H1 (cell line): ENCODE measurements at regions not wholly inside any gene's neighbourhood (a gene's known extent, or its start where the extent isn't known, plus 50 kb on each side); places are given as distances from the start of the nearest gene placed in this dataset.

Experiments used
- CTCF ChIA-PET: fragments of 300-600 bp; sonication (Branson Sonifier 250); formaldehyde crosslinking; loops from one replicate; lab custom pipeline; 2021; ENCODE audit not compliant: partially characterized antibody; lab: Charles Lee
- POLR2A ChIA-PET: fragments of 300-600 bp; sonication (Branson Sonifier 250); formaldehyde crosslinking; loops from one replicate; lab custom pipeline; 2021; ENCODE audit warnings: inconsistent platforms; ENCODE audit not compliant: partially characterized antibody; lab: Charles Lee
- DNase-seq, 2 experiments: peaks; one replicate each; pipeline versions ENCODE4 v3.0.0 to v3.0.0-alpha.2; 2010 to 2022; ENCODE audit warnings: low spot score in 2 of 2, low read depth in 1 of 2, mixed read lengths in 1 of 2
- FAIRE-seq: peaks from 2 replicates; lab custom pipeline; 2011; peaks lifted over from hg19 to GRCh38; lab: Jason Lieb, UNC
- H2AFZ ChIP-seq: 2 replicates; pipeline ENCODE4 v1.8.1; 2012; ENCODE audit warnings: low read length, inconsistent platforms
- H2AK5ac ChIP-seq: 2 replicates; pipeline ENCODE4 v1.6.1; 2013; ENCODE audit warnings: low read depth, low read length
- H2BK120ac ChIP-seq: replicated peaks from 2 replicates; pipeline ENCODE3; 2013; ENCODE audit warnings: low read depth, low read length, inconsistent platforms
- H2BK12ac ChIP-seq: 2 replicates; pipeline ENCODE4 v1.6.1; 2013; ENCODE audit warnings: low read depth, low read length
- H2BK15ac ChIP-seq: 2 replicates; pipeline ENCODE4 v1.6.1; 2013; ENCODE audit warnings: low read length
- H2BK20ac ChIP-seq: 2 replicates; pipeline ENCODE4 v1.6.1; 2013; ENCODE audit warnings: low read length
- H2BK5ac ChIP-seq: 2 replicates; pipeline ENCODE4 v1.6.1; 2013; ENCODE audit warnings: low read depth, low read length
- H3K14ac ChIP-seq: 2 replicates; pipeline ENCODE4 v1.6.1; 2013; ENCODE audit warnings: inconsistent platforms; ENCODE audit not compliant: insufficient read length
- H3K18ac ChIP-seq: 2 replicates; pipeline ENCODE4 v1.6.1; 2013; ENCODE audit warnings: low read length; ENCODE audit errors: extremely low read depth
- H3K23ac ChIP-seq: 2 replicates; pipeline ENCODE4 v1.6.1; 2013; ENCODE audit warnings: inconsistent platforms; ENCODE audit not compliant: insufficient read length
- H3K23me2 ChIP-seq: 2 replicates; pipeline ENCODE4 v1.6.1; 2013; ENCODE audit warnings: low read depth, low read length
- H3K27ac ChIP-seq: 2 replicates; pipeline ENCODE4 v1.6.1; 2011; ENCODE audit warnings: low read depth, low read length, inconsistent platforms
- H3K27me3 ChIP-seq, 4 experiments: replicated peaks in 1 of 4; 1 replicate in 1 of 4; 2 replicates in 3 of 4; pipeline versions ENCODE4 v1.6.1 to v1.8.1; 2011 to 2013; ENCODE audit warnings: low read length in 3 of 4, mild to moderate bottlenecking in 3 of 4, inconsistent platforms in 2 of 4, mixed read lengths in 2 of 4, moderate library complexity in 1 of 4; ENCODE audit not compliant: control insufficient read depth in 3 of 4, insufficient read depth in 3 of 4; ENCODE audit errors: extremely low read depth in 1 of 4
- H3K36me3 ChIP-seq, 4 experiments: 2 replicates each; pipeline versions ENCODE4 v1.6.1 to v1.8.1; 2011 to 2013; ENCODE audit warnings: mild to moderate bottlenecking in 4 of 4, low read length in 3 of 4, moderate library complexity in 2 of 4, control low read depth in 1 of 4, inconsistent platforms in 1 of 4; ENCODE audit not compliant: insufficient read depth in 4 of 4, control insufficient read depth in 2 of 4
- H3K4ac ChIP-seq: replicated peaks from 2 replicates; pipeline ENCODE3; 2013; ENCODE audit warnings: low read length, low read depth, mixed read lengths, inconsistent platforms; ENCODE audit not compliant: insufficient read length
- H3K4me1 ChIP-seq, 4 experiments: replicated peaks in 1 of 4; 1 replicate in 1 of 4; 2 replicates in 3 of 4; pipeline versions ENCODE4 v1.6.1 to v1.8.1; 2011 to 2013; ENCODE audit warnings: low read length in 3 of 4, inconsistent platforms in 2 of 4, mixed read lengths in 1 of 4; ENCODE audit not compliant: insufficient read depth in 4 of 4, control insufficient read depth in 3 of 4
- H3K4me2 ChIP-seq, 2 experiments: 2 replicates each; pipeline versions ENCODE4 v1.6.1 to v1.8.1; 2011 to 2013; ENCODE audit warnings: low read depth in 2 of 2, low read length in 2 of 2, control low read depth in 1 of 2, inconsistent platforms in 1 of 2, mild to moderate bottlenecking in 1 of 2; ENCODE audit not compliant: insufficient read depth in 1 of 2
- H3K4me3 ChIP-seq, 4 experiments: fragments of 200-600, 300-600 bp in 1 of 4; sonication (generic), shearing (Covaris generic), sonication (Bioruptor Twin) in 1 of 4; 2 replicates each; pipeline versions ENCODE4 v1.5.1 to v1.8.1; 2011 to 2016; ENCODE audit warnings: low read length in 4 of 4, low read depth in 3 of 4, control low read depth in 2 of 4, inconsistent platforms in 2 of 4, mild to moderate bottlenecking in 2 of 4, mixed read lengths in 1 of 4, moderate library complexity in 1 of 4; ENCODE audit not compliant: insufficient read depth in 2 of 4; ENCODE audit errors: extremely low read depth in 1 of 4
- H3K56ac ChIP-seq: replicated peaks from 2 replicates; pipeline ENCODE3; 2013; ENCODE audit warnings: low read depth, mild to moderate bottlenecking, mixed read lengths, low read length, inconsistent platforms; ENCODE audit not compliant: insufficient read length
- H3K79me1 ChIP-seq: 2 replicates; pipeline ENCODE4 v1.6.1; 2013; ENCODE audit warnings: low read depth, low read length, control low read depth
- H3K79me2 ChIP-seq, 2 experiments: 2 replicates each; pipeline versions ENCODE4 v1.6.1 to v1.8.1; 2012 to 2013; ENCODE audit warnings: low read length in 2 of 2, mild to moderate bottlenecking in 2 of 2, inconsistent platforms in 1 of 2; ENCODE audit not compliant: insufficient read depth in 2 of 2, control insufficient read depth in 1 of 2
- H3K9ac ChIP-seq, 4 experiments: replicated peaks in 1 of 4; 1 replicate in 1 of 4; 2 replicates in 3 of 4; pipeline versions ENCODE4 v1.6.1 to v1.8.1; 2011 to 2013; ENCODE audit warnings: low read depth in 3 of 4, low read length in 3 of 4, control low read depth in 2 of 4, mild to moderate bottlenecking in 2 of 4, moderate library complexity in 2 of 4, inconsistent platforms in 1 of 4; ENCODE audit errors: extremely low read depth in 1 of 4
- H3K9me3 ChIP-seq, 2 experiments: 2 replicates each; pipeline versions ENCODE4 v1.6.1 to v1.8.1; 2012 to 2013; ENCODE audit warnings: mild to moderate bottlenecking in 2 of 2, moderate library complexity in 2 of 2, control low read depth in 1 of 2, inconsistent platforms in 1 of 2, low read depth in 1 of 2, low read length in 1 of 2, mixed read lengths in 1 of 2; ENCODE audit not compliant: insufficient read depth in 2 of 2
- H4K20me1 ChIP-seq, 2 experiments: replicated peaks in 1 of 2; 2 replicates each; pipeline versions ENCODE3 to v1.8.1; 2011 to 2013; ENCODE audit warnings: inconsistent platforms in 2 of 2, low read length in 2 of 2, mild to moderate bottlenecking in 1 of 2; ENCODE audit not compliant: insufficient read depth in 2 of 2, control insufficient read depth in 1 of 2
- H4K5ac ChIP-seq: 2 replicates; pipeline ENCODE4 v1.6.1; 2013; ENCODE audit warnings: low read length, low read depth, mixed read lengths, inconsistent platforms; ENCODE audit not compliant: insufficient read length
- H4K8ac ChIP-seq: 2 replicates; pipeline ENCODE4 v1.8.0; 2013; ENCODE audit warnings: mild to moderate bottlenecking, moderate library complexity, low read length, inconsistent platforms; ENCODE audit not compliant: insufficient read depth; ENCODE audit errors: extremely low read depth
- H4K91ac ChIP-seq: replicated peaks from 2 replicates; pipeline ENCODE3; 2013; ENCODE audit warnings: low read length, mixed read lengths, inconsistent platforms; ENCODE audit not compliant: insufficient read length
- CTBP2 ChIP-seq: IDR thresholded peaks from 2 replicates; pipeline ENCODE4 v1.7.0; 2011; ENCODE audit warnings: borderline replicate concordance, mild to moderate bottlenecking, moderate library complexity, mixed read lengths, low read length; ENCODE audit not compliant: insufficient read depth, insufficient read length
- FOSL1 ChIP-seq: IDR thresholded peaks from 2 replicates; pipeline ENCODE4 v1.6.1; 2011; ENCODE audit warnings: mild to moderate bottlenecking, low read depth, low read length, moderate library complexity; ENCODE audit not compliant: insufficient read depth
- JUND ChIP-seq: IDR thresholded peaks from 2 replicates; pipeline ENCODE4 v1.6.1; 2011; ENCODE audit warnings: mild to moderate bottlenecking, improper control_type of control experiment, low read length
- NRF1 ChIP-seq: IDR thresholded peaks from 2 replicates; pipeline ENCODE4 v1.6.1; 2011; ENCODE audit warnings: mild to moderate bottlenecking, low read depth, low read length, improper control_type of control experiment
- POLR2AphosphoS5 ChIP-seq: IDR thresholded peaks from 2 replicates; pipeline ENCODE4 v1.6.1; 2011; ENCODE audit warnings: low read depth, low read length
- SP2 ChIP-seq: IDR thresholded peaks from 2 replicates; pipeline ENCODE4 v1.6.1; 2012; ENCODE audit warnings: mild to moderate bottlenecking, low read length, inconsistent platforms
- SUZ12 ChIP-seq: fragments of 200-600 bp; sonication (generic); IDR thresholded peaks from 2 replicates; pipeline ENCODE4 v1.6.1; 2012; ENCODE audit warnings: mild to moderate bottlenecking, inconsistent platforms, low read length, moderate library complexity, mixed read lengths
- WGBS, 2 experiments: shearing (Covaris generic) in 1 of 2; methylation state at CpG; one replicate each; pipeline versions ENCODE4 v1.1.6 to v1.1.7; 2013 to 2015; ENCODE audit warnings: low lambda C conversion rate in 2 of 2, mixed read lengths in 2 of 2, inconsistent platforms in 1 of 2, low coverage in 1 of 2, missing lambda C conversion rate in 1 of 2; ENCODE audit not compliant: insufficient replicate concordance in 2 of 2, insufficient coverage in 1 of 2, insufficient read length in 1 of 2; ENCODE audit errors: extremely low coverage in 1 of 2, missing lambda C conversion rate in 1 of 2; 5-methylcytosine and 5-hydroxymethylcytosine counted together

DNA sequence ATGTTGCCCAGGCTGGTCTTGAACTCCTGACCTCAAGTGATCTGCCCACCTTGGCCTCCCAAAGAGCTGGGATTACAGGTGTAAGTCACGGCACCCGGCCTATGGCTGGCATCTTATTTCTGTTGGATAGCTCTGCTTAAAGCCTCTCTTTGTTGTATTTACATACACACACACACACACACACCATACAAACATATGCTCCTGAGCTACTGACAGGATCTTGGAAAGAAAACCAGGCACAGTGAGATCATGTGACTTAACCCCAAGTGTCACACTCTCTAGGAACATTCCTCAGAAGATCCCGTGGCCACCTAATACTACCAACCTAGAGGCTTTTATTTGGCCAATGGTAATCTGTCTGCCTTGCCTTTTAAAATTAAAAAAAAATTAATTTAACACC is 85.1 kb upstream of the HAAO start:
- Histone ChIP-seq H3K23ac (no peak overlapping the region), H3K18ac (no peak overlapping the region), H3K27me3 (no peaks in the 10 kb centered on the region), H2AFZ (no peak overlapping the region), H2AK5ac (no peak overlapping the region), H2BK20ac (no peak overlapping the region), H3K79me1 (no peaks in the 10 kb centered on the region), H3K9me3 (no peaks in the 10 kb centered on the region), H3K4me1 (no peaks in the 10 kb centered on the region), H3K4me3 (no peak overlapping the region), H2BK15ac (no peak overlapping the region), H2BK120ac (no peak overlapping the region), H3K4ac (no peak overlapping the region), H3K27ac (no peak overlapping the region), H4K8ac (no peak overlapping the region), H3K14ac (no peak overlapping the region), H4K5ac (no peak overlapping the region), H4K20me1 (no peaks in the 10 kb centered on the region), H3K4me2 (no peak overlapping the region), H3K36me3 (no peaks in the 10 kb centered on the region), H2BK5ac (no peak overlapping the region), H3K79me2 (no peaks in the 10 kb centered on the region), H2BK12ac (no peak overlapping the region), H3K9ac (no peak overlapping the region), H3K23me2 (peaks cover 1% of the 10 kb centered on the region; the same call in 1 of the 2 replicates), H4K91ac (no peak overlapping the region), H3K56ac (no peak overlapping the region)
- WGBS, 2 experiments, result 95% methylated on average over 3 of the region's 3 CpGs; no CpG with 5 or more reads in 1 of the 2 experiments
- no peak for DNase-seq
- CTCF ChIA-PET, result interaction anchor here (1.3 to 4.4 kb wide), 4 partner anchors 19 to 350 kb away, joined by 3 to 21 read pairs (median 10); no protein-coding TSS in a partner anchor
- no peak for TF ChIP-seq NRF1
- no peak for TF ChIP-seq POLR2AphosphoS5
- TF ChIP-seq CTBP2, result no peak
- no peak for TF ChIP-seq SUZ12
- no peak for TF ChIP-seq SP2
- TF ChIP-seq FOSL1, result no peak
- TF ChIP-seq JUND, result no peak
- FAIRE-seq, result no peak
- POLR2A ChIA-PET, result no interaction called here
